Chondrocyte (in vitro differentiated cells): ENCODE measurements at regions not wholly inside any gene's neighbourhood (a gene's known extent, or its start where the extent isn't known, plus 50 kb on each side); places are given as distances from the start of the nearest gene placed in this dataset.

ENCODE experiments used
- DNase-seq: peaks from one replicate; pipeline ENCODE4 v3.0.0; 2021; ENCODE audit warnings: mixed read lengths, low spot score
- H3K27ac Mint-ChIP-seq: one replicate; pipeline ENCODE4 v1.8.0; 2021; ENCODE audit warnings: mild to moderate bottlenecking, moderate library complexity, mixed read lengths; ENCODE audit not compliant: unreplicated experiment
- H3K27me3 Mint-ChIP-seq: 2 replicates; pipeline ENCODE4 v1.8.0; 2021; ENCODE audit warnings: low read depth, mixed read lengths
- H3K36me3 Mint-ChIP-seq: 2 replicates; pipeline ENCODE4 v1.8.0; 2021; ENCODE audit warnings: low read depth, mixed read lengths
- H3K4me1 Mint-ChIP-seq: 2 replicates; pipeline ENCODE4 v1.8.0; 2021; ENCODE audit warnings: low read depth, mild to moderate bottlenecking, mixed read lengths
- H3K4me3 Mint-ChIP-seq: one replicate; pipeline ENCODE4 v1.8.0; 2021; ENCODE audit warnings: mild to moderate bottlenecking, moderate library complexity, mixed read lengths; ENCODE audit not compliant: unreplicated experiment
- H3K9me3 Mint-ChIP-seq: 2 replicates; pipeline ENCODE4 v1.8.0; 2021; ENCODE audit warnings: low read depth, mixed read lengths
- TF ChIP-seq, protein P1 (sequence below): fragments of 200-600 bp; sonication (generic); IDR thresholded peaks from 2 replicates; pipeline ENCODE4 v1.5.0; 2021; ENCODE audit warnings: antibody characterized with exemption, mild to moderate bottlenecking, moderate library complexity

DNA sequence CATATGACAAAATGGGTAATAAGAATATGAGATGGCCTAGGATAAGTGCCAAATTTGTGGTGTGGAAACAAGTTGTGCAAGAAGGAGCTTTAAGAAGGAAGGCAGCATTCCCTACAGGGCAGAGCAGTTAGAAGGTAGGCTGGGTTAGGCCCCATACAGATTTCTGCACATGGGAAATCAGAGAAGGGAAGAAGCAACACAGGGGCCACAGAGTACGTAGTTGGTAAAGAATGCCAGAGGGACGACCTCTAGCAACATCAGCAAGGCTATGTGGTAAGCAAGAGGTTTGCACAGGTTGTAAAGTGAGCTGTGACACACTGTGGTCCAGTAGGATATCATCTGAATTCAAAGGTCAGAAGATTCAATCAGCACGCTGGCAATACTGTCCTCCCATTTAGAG, 765.6 kb upstream of the B3GALT2 start:
- H3K36me3 Mint-ChIP-seq, result no peaks in the 10 kb centered on the region

DNA sequence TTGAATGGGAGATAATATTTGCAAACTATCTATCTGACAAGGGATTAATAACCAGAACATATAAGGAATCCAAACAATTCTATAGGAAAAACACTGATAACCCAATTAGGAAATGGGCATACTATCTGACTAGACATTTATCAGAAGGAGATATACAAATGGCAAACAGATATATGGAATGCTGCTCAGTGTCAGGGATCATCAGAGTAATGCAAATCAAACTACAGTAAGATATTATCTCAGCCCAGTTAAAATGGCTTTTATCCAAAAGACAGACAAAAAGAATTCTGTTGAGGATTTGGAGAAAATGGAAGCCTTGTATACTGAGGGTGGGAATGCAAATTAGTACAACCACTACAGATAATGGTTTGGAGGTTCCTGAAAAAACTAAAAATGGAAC, 758.0 kb upstream of the B3GALT2 start:
- Mint-ChIP-seq H3K27ac (no peak overlapping the region), H3K4me1 (no peaks in the 10 kb centered on the region), H3K36me3 (peaks cover 2% of the 10 kb centered on the region), H3K27me3 (no peaks in the 10 kb centered on the region), H3K9me3 (peaks cover 7% of the 10 kb centered on the region), H3K4me3 (no peak overlapping the region)
- TF ChIP-seq, protein P1, sequence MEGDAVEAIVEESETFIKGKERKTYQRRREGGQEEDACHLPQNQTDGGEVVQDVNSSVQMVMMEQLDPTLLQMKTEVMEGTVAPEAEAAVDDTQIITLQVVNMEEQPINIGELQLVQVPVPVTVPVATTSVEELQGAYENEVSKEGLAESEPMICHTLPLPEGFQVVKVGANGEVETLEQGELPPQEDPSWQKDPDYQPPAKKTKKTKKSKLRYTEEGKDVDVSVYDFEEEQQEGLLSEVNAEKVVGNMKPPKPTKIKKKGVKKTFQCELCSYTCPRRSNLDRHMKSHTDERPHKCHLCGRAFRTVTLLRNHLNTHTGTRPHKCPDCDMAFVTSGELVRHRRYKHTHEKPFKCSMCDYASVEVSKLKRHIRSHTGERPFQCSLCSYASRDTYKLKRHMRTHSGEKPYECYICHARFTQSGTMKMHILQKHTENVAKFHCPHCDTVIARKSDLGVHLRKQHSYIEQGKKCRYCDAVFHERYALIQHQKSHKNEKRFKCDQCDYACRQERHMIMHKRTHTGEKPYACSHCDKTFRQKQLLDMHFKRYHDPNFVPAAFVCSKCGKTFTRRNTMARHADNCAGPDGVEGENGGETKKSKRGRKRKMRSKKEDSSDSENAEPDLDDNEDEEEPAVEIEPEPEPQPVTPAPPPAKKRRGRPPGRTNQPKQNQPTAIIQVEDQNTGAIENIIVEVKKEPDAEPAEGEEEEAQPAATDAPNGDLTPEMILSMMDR, result no peak
- DNase-seq, result no peak

More for the DNA sequence above, 765.6 kb upstream of the B3GALT2 start:
- TF ChIP-seq, protein P1, result no peak
- no peaks in the 10 kb centered on the region for H3K4me1 Mint-ChIP-seq
- no peak for DNase-seq
- H3K9me3 Mint-ChIP-seq, result no peaks in the 10 kb centered on the region
- H3K27me3 Mint-ChIP-seq, result no peaks in the 10 kb centered on the region
- no peak overlapping the region for H3K4me3 Mint-ChIP-seq
- H3K27ac Mint-ChIP-seq, result no peak overlapping the region

DNA sequence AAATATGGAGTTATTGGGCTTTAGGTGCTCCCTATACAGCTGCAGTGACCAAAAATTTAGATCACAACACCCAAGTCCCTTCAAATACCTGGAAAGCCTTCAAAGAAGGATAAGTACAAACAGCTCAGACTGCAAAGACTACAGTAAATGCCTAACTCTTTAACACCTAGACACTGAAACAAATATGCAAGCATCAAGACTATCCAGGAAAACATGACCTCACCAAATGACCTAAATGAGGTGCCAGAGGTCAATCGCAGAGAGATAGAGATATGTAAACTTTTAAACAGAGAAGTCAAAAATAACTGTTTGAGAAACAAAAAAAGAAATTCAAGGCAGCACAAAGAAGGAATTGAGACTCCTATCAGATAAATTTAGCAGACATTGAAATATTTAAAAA, 753.8 kb upstream of the B3GALT2 start:
- TF ChIP-seq, protein P1, result no peak

DNA sequence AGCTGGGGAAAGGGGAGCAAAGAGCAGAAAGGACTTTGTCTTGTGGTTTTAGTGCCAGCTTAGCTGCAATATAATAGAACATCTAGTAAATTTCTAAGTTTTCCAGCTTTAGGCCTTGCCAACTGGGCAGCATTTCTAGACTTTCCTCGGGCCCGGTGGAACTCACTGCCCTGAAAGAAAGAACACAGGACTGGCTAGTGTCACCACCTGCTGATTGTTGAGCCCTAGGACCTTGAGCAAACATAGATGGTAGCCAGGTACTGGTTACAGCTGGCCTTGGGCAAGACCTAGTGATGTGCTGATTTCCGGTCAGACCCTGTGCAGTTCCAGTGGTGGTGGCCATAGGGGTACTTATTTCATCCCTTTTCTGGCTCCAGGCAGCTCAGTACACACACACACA, 753.2 kb upstream of the B3GALT2 start:
- no peak overlapping the region for H3K27ac Mint-ChIP-seq
- no peak for DNase-seq
- H3K4me1 Mint-ChIP-seq, result no peaks in the 10 kb centered on the region
- peaks cover 7% of the 10 kb centered on the region for H3K9me3 Mint-ChIP-seq
- TF ChIP-seq, protein P1, result no peak
- no peaks in the 10 kb centered on the region for H3K27me3 Mint-ChIP-seq
- H3K36me3 Mint-ChIP-seq, result peaks cover 2% of the 10 kb centered on the region
- H3K4me3 Mint-ChIP-seq, result no peak overlapping the region

More for the DNA sequence above, 753.8 kb upstream of the B3GALT2 start:
- H3K36me3 Mint-ChIP-seq, result peaks cover 2% of the 10 kb centered on the region
- H3K27ac Mint-ChIP-seq, result no peak overlapping the region
- H3K4me3 Mint-ChIP-seq, result no peak overlapping the region
- H3K9me3 Mint-ChIP-seq, result peaks cover 7% of the 10 kb centered on the region
- H3K4me1 Mint-ChIP-seq, result no peaks in the 10 kb centered on the region
- no peak for DNase-seq
- H3K27me3 Mint-ChIP-seq, result no peaks in the 10 kb centered on the region

DNA sequence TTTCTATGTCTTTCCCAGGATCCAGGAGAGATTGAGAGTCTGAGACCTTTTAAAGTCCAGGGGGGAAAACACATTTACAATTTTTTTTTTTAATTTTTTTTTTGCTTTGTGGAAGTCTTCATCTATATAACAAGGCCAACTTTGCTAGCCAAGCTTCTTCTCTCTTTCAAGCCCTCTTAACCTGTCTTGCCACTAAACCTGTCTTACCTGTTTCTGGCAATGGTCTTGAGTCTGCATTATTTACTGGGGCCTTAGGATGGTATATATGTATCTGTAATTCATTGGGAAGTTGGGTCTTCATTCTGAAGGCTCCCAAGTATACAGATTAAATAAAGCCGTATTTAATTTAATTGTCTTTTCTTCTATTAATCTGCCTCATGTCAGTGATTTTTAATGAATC, 750.9 kb upstream of the B3GALT2 start:
- DNase-seq, result no peak
- Mint-ChIP-seq H3K27me3 (no peaks in the 10 kb centered on the region), H3K27ac (no peak overlapping the region), H3K4me3 (no peak overlapping the region), H3K4me1 (no peaks in the 10 kb centered on the region), H3K9me3 (no peaks in the 10 kb centered on the region), H3K36me3 (no peaks in the 10 kb centered on the region)
- TF ChIP-seq, protein P1, result no peak
